Fibroblast of skin of right quadriceps (primary cell): ENCODE measurements at regions not wholly inside any gene's neighbourhood (a gene's known extent, or its start where the extent isn't known, plus 50 kb on each side); places are given as distances from the start of the nearest gene placed in this dataset.
"Not testable (repeated sequence)": the region's sequence is repeated elsewhere in the genome, so short reads cannot be mapped to it uniquely, and the experiment has no call there.

ENCODE experiments used
- DNase-seq: peaks from one replicate; pipeline ENCODE4 v3.0.0-alpha.2; 2013

- no peak for DNase-seq
Observed at GRCh38 chr10:108384378-108384777, 1219.9 kb upstream of the SORCS1 start.

DNA sequence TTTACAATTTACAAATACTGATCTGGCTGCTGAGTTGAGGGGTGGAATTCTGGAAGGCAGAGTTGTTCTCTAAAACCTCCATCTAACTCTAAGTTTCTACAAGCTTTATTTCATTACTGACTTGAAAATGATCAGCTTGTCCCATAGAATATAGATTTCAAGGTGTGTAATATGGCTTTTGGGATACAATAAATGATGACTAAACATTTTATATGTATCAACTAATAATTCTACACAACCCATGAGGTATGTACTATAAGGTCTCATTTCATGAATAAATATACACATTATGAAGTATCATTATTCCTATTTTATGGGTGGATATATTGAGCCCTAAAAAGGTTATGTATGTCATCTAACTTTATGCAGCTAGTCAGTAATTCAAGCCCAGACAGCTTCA, 1214.3 kb upstream of the SORCS1 start:
- no peak for DNase-seq

DNA sequence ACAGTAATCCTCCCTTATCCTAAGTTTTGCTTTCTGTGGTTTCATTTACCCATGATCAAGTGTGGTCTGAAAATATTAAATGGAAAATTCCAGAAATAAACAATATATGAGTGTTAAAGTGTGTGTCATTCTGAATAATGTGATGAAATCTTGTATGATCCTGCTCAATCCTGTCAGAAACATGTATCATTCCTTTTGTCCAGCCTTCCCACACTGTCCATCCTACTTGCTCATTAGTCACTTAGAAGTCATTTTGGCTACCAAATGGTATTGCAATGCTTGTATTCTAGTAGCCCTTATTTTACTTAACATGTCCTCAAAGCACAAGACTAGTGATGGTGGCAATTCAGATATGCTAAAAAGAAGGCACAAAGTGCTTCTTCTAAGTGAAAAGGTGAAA, 1211.2 kb upstream of the SORCS1 start:
- peak; percentile 64 for DNase-seq

- no peak for DNase-seq
Observed at GRCh38 chr10:108374991-108375390, 1210.5 kb upstream of the SORCS1 start.

DNA sequence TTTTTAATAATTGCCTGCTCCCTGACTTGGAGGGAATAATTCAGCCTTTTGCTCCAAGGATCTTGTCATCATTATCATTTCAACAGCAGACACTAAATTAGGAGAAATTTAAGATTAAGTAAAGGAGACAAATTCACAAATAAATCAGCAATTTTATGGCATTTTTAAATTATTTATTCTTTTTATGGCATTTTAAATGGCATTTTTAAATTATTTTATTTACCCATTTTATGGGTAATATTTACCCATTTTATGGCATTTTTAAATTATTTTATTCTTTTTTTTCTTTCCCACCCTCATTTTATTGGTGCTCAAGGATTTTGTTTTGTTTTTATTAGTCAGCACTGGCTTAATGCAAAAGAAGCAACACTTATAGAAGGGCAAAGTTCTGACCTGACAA, 1201.0 kb upstream of the SORCS1 start:
- DNase-seq, result no peak

DNA sequence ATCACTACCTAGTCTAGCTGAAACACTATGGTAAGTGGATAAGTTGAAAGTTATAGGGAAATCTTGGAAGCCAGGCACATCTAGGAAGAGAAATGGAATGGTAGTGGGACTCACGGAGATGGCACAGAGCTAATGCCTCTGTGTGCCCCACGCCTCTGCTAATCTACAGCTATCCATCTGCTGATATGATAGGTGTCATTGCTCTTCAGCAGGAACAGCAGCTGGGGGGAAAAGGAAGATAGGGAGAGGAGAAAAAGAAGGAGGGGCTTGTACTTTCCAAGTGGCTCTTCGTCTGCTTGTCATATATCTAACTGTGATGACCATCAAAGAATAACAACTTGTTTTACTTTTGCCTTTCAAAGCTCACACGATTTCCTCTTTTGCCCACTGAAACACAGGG, 1199.1 kb upstream of the SORCS1 start:
- DNase-seq, result no peak

DNA sequence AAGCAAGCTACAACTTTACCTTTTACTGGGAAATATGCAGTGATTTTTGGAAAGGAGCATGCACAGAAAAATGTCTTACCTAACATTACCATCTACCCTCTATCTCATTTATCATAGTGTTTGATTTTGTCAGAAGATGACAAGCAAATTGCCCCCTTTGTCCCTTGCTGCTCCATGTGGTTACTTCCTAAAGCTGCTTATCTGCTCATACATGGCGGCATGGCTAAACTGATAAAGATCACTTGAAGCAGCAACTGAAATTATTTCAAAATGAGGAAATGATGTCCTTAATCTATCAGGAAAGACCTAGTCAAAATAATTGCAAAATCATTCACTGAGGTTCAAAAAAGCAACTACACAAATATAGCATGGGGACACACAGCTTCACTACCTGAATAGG, 1198.5 kb upstream of the SORCS1 start:
- DNase-seq, result no peak

- DNase-seq, result no peak
Observed at GRCh38 chr10:108362296-108362695, 1197.8 kb upstream of the SORCS1 start.

- DNase-seq, result peak; percentile 73
Observed at GRCh38 chr10:108360187-108360586, 1195.7 kb upstream of the SORCS1 start.

- DNase-seq, result peak; percentile 94
Observed at GRCh38 chr10:108358912-108359311, 1194.4 kb upstream of the SORCS1 start.

DNA sequence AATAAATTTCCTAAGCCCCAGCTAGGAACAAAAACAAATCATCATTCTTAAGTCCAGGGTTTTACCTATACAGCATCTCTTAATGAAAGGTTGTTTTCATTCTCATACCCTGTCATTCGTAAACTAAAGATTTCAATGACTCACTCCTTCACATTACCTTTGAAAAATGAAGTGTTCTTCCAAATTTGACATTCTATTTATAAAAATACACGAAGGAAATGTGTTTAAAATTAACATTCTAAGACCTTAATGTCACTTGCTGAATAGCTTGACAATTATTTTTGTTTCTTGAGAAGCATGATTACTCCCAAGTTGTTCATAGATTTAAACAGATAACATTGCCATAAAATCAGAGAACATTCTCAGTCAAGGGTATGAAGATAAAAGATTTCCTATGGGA, 1188.3 kb upstream of the SORCS1 start:
- peak; percentile 24 for DNase-seq

- no peak for DNase-seq
Observed at GRCh38 chr10:108348215-108348614, 1183.7 kb upstream of the SORCS1 start.

- no peak for DNase-seq
Observed at GRCh38 chr10:108346066-108346465, 1181.6 kb upstream of the SORCS1 start.

GRCh38 chr10:108338146-108338545, 1173.6 kb upstream of the SORCS1 start:
- DNase-seq, result no peak

GRCh38 chr10:108336836-108337235, 1172.3 kb upstream of the SORCS1 start:
- no peak for DNase-seq

- peak; percentile 57 for DNase-seq
Observed at GRCh38 chr10:108327706-108328105, 1163.2 kb upstream of the SORCS1 start.

GRCh38 chr10:108323274-108323798, 1158.8 kb upstream of the SORCS1 start:
- no peak for DNase-seq

GRCh38 chr10:108319434-108320222, 1155.1 kb upstream of the SORCS1 start:
- DNase-seq, result no peak

DNA sequence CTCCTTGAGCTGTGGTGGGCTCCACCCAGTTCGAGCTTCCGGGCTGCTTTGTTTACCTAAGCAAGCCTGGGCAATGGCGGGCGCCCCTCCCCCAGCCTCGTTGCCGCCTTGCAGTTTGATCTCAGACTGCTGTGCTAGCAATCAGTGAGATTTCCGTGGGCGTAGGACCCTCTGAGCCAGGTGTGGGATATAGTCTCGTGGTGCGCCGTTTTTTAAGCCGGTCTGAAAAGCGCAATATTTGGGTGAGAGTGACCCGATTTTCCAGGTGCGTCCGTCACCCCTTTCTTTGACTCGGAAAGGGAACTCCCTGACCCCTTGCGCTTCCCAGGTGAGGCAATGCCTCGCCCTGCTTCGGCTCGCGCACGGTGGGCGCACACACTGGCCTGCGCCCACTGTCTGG, 1151.1 kb upstream of the SORCS1 start:
- not testable (repeated sequence) for DNase-seq

DNA sequence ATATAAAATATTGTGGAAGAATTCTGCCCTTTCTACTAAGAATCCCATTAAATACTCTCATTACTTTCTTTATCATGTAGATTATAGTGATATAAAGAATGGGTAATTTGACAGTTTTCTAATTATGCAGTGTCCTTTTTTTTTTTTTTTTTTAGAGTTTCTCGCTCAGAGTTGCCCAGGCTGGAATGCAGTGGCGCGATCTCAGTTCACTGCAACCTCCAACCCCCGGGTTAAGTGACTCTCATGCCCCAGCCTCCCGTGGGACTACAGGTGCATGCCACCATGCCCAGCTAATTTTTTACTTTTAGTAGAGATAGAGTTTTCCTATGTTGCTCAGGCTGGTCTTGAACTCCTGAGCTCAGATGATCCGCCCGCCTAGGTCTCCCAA, 1143.4 kb upstream of the SORCS1 start:
- DNase-seq, result no peak

GRCh38 chr10:108307250-108307924, 1142.9 kb upstream of the SORCS1 start:
- no peak for DNase-seq

DNA sequence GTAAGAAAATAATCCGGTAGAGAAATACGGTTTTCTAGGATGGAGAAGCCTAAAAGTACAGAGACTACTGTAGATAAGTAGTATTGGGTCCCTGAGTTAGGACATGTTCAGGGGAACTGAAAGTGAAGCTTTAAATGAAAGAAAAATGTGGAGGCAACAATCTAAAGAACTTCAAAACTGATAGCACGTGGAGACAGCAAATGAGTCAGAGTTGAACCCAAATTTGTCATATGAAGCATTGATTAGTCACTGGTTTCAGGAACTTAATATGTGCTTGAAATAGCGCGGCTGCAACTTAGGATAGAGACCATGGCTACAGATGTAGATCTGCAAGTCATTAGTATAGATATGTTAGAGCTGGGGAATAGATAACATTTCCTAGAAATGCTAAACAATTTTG, 1138.6 kb upstream of the SORCS1 start:
- DNase-seq, result peak; percentile 71

DNA sequence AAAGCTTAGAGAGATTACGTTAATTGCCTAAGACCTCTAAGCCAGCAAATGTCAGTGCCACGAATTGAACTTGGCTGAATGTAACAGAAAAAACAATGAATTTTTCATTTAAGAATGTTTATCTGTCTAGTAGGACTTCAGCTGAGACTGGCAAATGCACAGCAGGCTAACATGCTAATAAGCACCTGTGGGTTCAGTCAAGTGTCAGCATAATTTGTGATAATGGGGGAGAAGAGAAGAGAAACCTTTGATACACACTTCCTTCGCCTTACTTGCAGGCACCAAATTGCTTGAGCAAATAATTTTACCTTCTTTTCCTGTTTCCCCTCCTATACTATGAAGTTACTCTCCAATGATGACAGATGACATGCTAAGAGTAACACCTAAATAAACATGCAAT, 1136.5 kb upstream of the SORCS1 start:
- DNase-seq, result no peak

- DNase-seq, result no peak
Observed at GRCh38 chr10:108290823-108291222, 1126.3 kb upstream of the SORCS1 start.
